IMR-90 (cell line): ENCODE measurements at regions not wholly inside any gene's neighbourhood (a gene's known extent, or its start where the extent isn't known, plus 50 kb on each side); places are given as distances from the start of the nearest gene placed in this dataset.

Experiments
- ATAC-seq: fragments of 200-7000 bp; cut with Tn5 transposase; 2 replicates; pipeline ENCODE4 v1.9.1; 2020; ENCODE audit warnings: low read depth, mild to moderate bottlenecking, moderate library complexity
- BruUV-seq: library from RNA; stranded (reverse); fragments of 400-500 nt; replicated peaks from 2 replicates; lab custom pipeline; 2021; lab: Mats Ljungman, UMichigan
- CTCF ChIA-PET: fragments of 300-600 bp; formaldehyde crosslinking; extraction: SDS; loops from one replicate; lab custom pipeline; 2021; ENCODE audit warnings: antibody characterized with exemption; lab: Yijun Ruan, JAX
- POLR2A ChIA-PET: fragments of 300-600 bp; sonication (Branson Sonifier 250); formaldehyde crosslinking; loops from one replicate; lab custom pipeline; 2022; ENCODE audit warnings: antibody characterized with exemption; ENCODE audit not compliant: unreplicated experiment; lab: Charles Lee
- DNase-seq: peaks from one replicate; pipeline ENCODE4 v3.0.0; 2013
- H2AFZ ChIP-seq: replicated peaks from 2 replicates; pipeline ENCODE3; 2013; ENCODE audit warnings: low read length, mild to moderate bottlenecking; ENCODE audit not compliant: poor library complexity
- H2AK5ac ChIP-seq: 2 replicates; pipeline ENCODE4 v1.6.1; 2013; ENCODE audit warnings: low read depth, low read length, inconsistent platforms
- H2AK9ac ChIP-seq: replicated peaks from 2 replicates; pipeline ENCODE3; 2013; ENCODE audit warnings: mild to moderate bottlenecking, low read depth, low read length, moderate library complexity; ENCODE audit not compliant: poor library complexity
- H2BK120ac ChIP-seq: 2 replicates; pipeline ENCODE4 v1.6.1; 2013; ENCODE audit warnings: low read depth, low read length, inconsistent platforms
- H2BK15ac ChIP-seq: 3 replicates; pipeline ENCODE4 v1.6.1; 2013; ENCODE audit warnings: low read depth, low read length, inconsistent platforms
- H2BK20ac ChIP-seq: 2 replicates; pipeline ENCODE4 v1.6.1; 2013; ENCODE audit warnings: low read depth, mild to moderate bottlenecking, inconsistent platforms, low read length, moderate library complexity
- H2BK5ac ChIP-seq: 2 replicates; pipeline ENCODE4 v1.6.1; 2013; ENCODE audit warnings: mild to moderate bottlenecking, low read depth, low read length, inconsistent platforms; ENCODE audit not compliant: poor library complexity, severe bottlenecking
- H3K14ac ChIP-seq: replicated peaks from 2 replicates; pipeline ENCODE4 v1.6.1; 2013; ENCODE audit warnings: low read depth, low read length, inconsistent platforms
- H3K18ac ChIP-seq: 2 replicates; pipeline ENCODE4 v1.6.1; 2013; ENCODE audit warnings: low read depth, low read length, control low read depth
- H3K23ac ChIP-seq: 2 replicates; pipeline ENCODE4 v1.6.1; 2013; ENCODE audit warnings: low read depth, low read length, inconsistent platforms
- H3K27ac ChIP-seq: 2 replicates; pipeline ENCODE4 v1.5.1; 2013; ENCODE audit warnings: mild to moderate bottlenecking, control low read depth, low read length; ENCODE audit not compliant: insufficient read depth
- H3K27me3 ChIP-seq: 2 replicates; pipeline ENCODE4 v1.6.1; 2013; ENCODE audit warnings: low read length; ENCODE audit not compliant: control insufficient read depth, insufficient read depth
- H3K36me3 ChIP-seq: 2 replicates; pipeline ENCODE4 v1.6.1; 2013; ENCODE audit warnings: low read length, mixed read lengths; ENCODE audit not compliant: control insufficient read depth, insufficient read depth
- H3K4ac ChIP-seq: 2 replicates; pipeline ENCODE4 v1.6.1; 2013; ENCODE audit warnings: low read depth, low read length, inconsistent platforms
- H3K4me1 ChIP-seq: 2 replicates; pipeline ENCODE4 v1.6.1; 2013; ENCODE audit warnings: low read length, mixed read lengths; ENCODE audit not compliant: control insufficient read depth, insufficient read depth
- H3K4me2 ChIP-seq: 2 replicates; pipeline ENCODE4 v1.6.1; 2013; ENCODE audit warnings: low read depth, mild to moderate bottlenecking, control low read depth, low read length, moderate library complexity
- H3K4me3 ChIP-seq: 2 replicates; pipeline ENCODE4 v1.5.1; 2013; ENCODE audit warnings: low read depth, mild to moderate bottlenecking, control low read depth, low read length, moderate library complexity; ENCODE audit not compliant: insufficient read depth
- H3K56ac ChIP-seq: 2 replicates; pipeline ENCODE4 v1.6.1; 2013; ENCODE audit warnings: low read length, inconsistent platforms; ENCODE audit not compliant: insufficient read depth; ENCODE audit errors: extremely low read depth
- H3K79me1 ChIP-seq, 2 experiments: 2 replicates each; pipeline ENCODE4 v1.6.1; 2013; ENCODE audit warnings: low read length in 2 of 2, inconsistent platforms in 1 of 2, low read depth in 1 of 2
- H3K9ac ChIP-seq: 2 replicates; pipeline ENCODE4 v1.6.1; 2013; ENCODE audit warnings: low read depth, low read length, control low read depth
- H3K9me1 ChIP-seq: 2 replicates; pipeline ENCODE4 v1.6.1; 2013; ENCODE audit warnings: low read length, inconsistent platforms; ENCODE audit not compliant: insufficient read depth
- H3K9me3 ChIP-seq: 2 replicates; pipeline ENCODE4 v1.6.1; 2013; ENCODE audit warnings: low read length; ENCODE audit not compliant: control insufficient read depth, insufficient read depth
- H4K20me1 ChIP-seq: 2 replicates; pipeline ENCODE4 v1.6.1; 2013; ENCODE audit warnings: low read length, inconsistent platforms; ENCODE audit not compliant: insufficient read depth
- H4K5ac ChIP-seq: 2 replicates; pipeline ENCODE4 v1.6.1; 2013; ENCODE audit warnings: mild to moderate bottlenecking, low read depth, low read length, control low read depth
- H4K8ac ChIP-seq, 2 experiments: 2 replicates each; pipeline ENCODE4 v1.6.1; 2013; ENCODE audit warnings: low read depth in 2 of 2, low read length in 2 of 2, control low read depth in 1 of 2, inconsistent platforms in 1 of 2
- H4K91ac ChIP-seq: 2 replicates; pipeline ENCODE4 v1.6.1; 2013; ENCODE audit warnings: low read depth, low read length, inconsistent platforms; ENCODE audit not compliant: insufficient read depth
- CEBPB ChIP-seq: IDR thresholded peaks from 2 replicates; pipeline ENCODE4 v1.6.1; 2012; ENCODE audit warnings: low read depth, low read length, improper control_type of control experiment
- MAFK ChIP-seq: IDR thresholded peaks from 2 replicates; pipeline ENCODE4 v1.6.1; 2012; ENCODE audit warnings: low read depth, low read length, improper control_type of control experiment
- MXI1 ChIP-seq: IDR thresholded peaks from 2 replicates; pipeline ENCODE4 v1.6.1; 2012; ENCODE audit warnings: low read depth, mild to moderate bottlenecking, low read length, moderate library complexity, borderline replicate concordance
- POLR2A ChIP-seq: IDR thresholded peaks from 2 replicates; pipeline ENCODE4 v1.6.1; 2012; ENCODE audit warnings: mild to moderate bottlenecking, low read depth, low read length
- RAD21 ChIP-seq: IDR thresholded peaks from 2 replicates; pipeline ENCODE4 v1.6.1; 2012; ENCODE audit warnings: low read length, improper control_type of control experiment
- WGBS, 2 experiments: methylation state at CpG; one replicate each; pipeline versions ENCODE4 v1.1.5 to v1.1.7; 2013; ENCODE audit warnings: missing lambda C conversion rate in 2 of 2; ENCODE audit not compliant: insufficient read length in 1 of 2; ENCODE audit errors: extremely low coverage in 2 of 2; 5-methylcytosine and 5-hydroxymethylcytosine counted together
- dilution Hi-C: fragments of 300-500 bp; cut with HindIII; formaldehyde crosslinking; loops from one replicate; pipeline ENCODE4 v1.14.3; 2018; ENCODE audit warnings: low sequenced_read_pairs; ENCODE audit not compliant: unreplicated experiment
- in situ Hi-C: fragments of 300-500 bp; cut with MboI; formaldehyde crosslinking; loops from 3 replicates; pipeline ENCODE4 v1.14.3; 2019; ENCODE audit warnings: low sequenced_read_pairs, inconsistent platforms, mixed read lengths
- intact Hi-C: fragments of 100-400 bp; cut with micrococcal nuclease; formaldehyde crosslinking; loops from 2 replicates; pipeline ENCODE4 v1.10.0; 2022

- DNase-seq = no peak
- CTCF ChIA-PET = interaction anchor here (0.6 kb wide), 2 partner anchors 42 to 143 kb away, joined by 5 read pairs; no protein-coding TSS in a partner anchor
- intact Hi-C loops = no loop called here
- peak overlapping the region; percentile 53; the same call in 1 of the 2 replicates for H3K4ac ChIP-seq
- H4K20me1 ChIP-seq = peaks cover 100% of the 10 kb centered on the region
- peaks cover 74% of the 10 kb centered on the region for H3K36me3 ChIP-seq
- dilution Hi-C loops = no loop called here
- H2BK20ac ChIP-seq = 0 out of 2 replicates have a peak overlapping the region, but pooled peaks have one; percentile 20
- peak overlapping the region; percentile 44 for H2BK5ac ChIP-seq
- no peak overlapping the region for H4K5ac ChIP-seq
- no peak for ATAC-seq
- H2AK5ac ChIP-seq = 0 out of 2 replicates have a peak overlapping the region, but pooled peaks have one; percentile 15
- no peak overlapping the region for H3K4me2 ChIP-seq
- peak overlapping the region; percentile 26 for H3K27ac ChIP-seq
- POLR2A ChIA-PET = interaction anchor here (0.6 kb wide), 1 partner anchor 12 kb away, joined by 3 read pairs; no protein-coding TSS in a partner anchor
- H3K56ac ChIP-seq = 0 out of 2 replicates have a peak overlapping the region, but pooled peaks have one; percentile 12
- H3K79me1 ChIP-seq = peaks cover 4 to 41% of the 10 kb centered on the region in 2 experiments; a peak in 3 of 4 replicates
- H3K9ac ChIP-seq = no peak overlapping the region; the same call in 1 of the 2 replicates
- H3K4me3 ChIP-seq = no peak overlapping the region
- H2BK120ac ChIP-seq = no peak overlapping the region
- no peaks in the 10 kb centered on the region for H3K9me3 ChIP-seq
- peaks cover 20% of the 10 kb centered on the region; the same call in 1 of the 2 replicates for H3K9me1 ChIP-seq
- WGBS, 2 experiments = no CpG with 5 or more reads among the region's 11 CpGs
- H2AFZ ChIP-seq = no peak overlapping the region
- H3K27me3 ChIP-seq = no peaks in the 10 kb centered on the region
- H4K8ac ChIP-seq = peak overlapping the region in 1 of 2 experiments; percentile 58; a peak in 2 of 4 replicates
- peak overlapping the region; percentile 11 for H4K91ac ChIP-seq
- in situ Hi-C loops = no loop called here
- TF ChIP-seq CEBPB (no peak), RAD21 (no peak), MAFK (no peak), MXI1 (no peak), POLR2A (no peak)
- H2AK9ac ChIP-seq = no peak overlapping the region
- no TSS peak for BruUV-seq
- no peak overlapping the region for H2BK15ac ChIP-seq
- H3K18ac ChIP-seq = no peak overlapping the region
- H3K14ac ChIP-seq = 0 out of 2 replicates have a peak overlapping the region, but pooled peaks have one; percentile 51
- peak overlapping the region; percentile 42; the same call in 1 of the 2 replicates for H3K23ac ChIP-seq
- H3K4me1 ChIP-seq = peaks cover 59% of the 10 kb centered on the region
Observed at GRCh38 chr7:130899071-130899560, 165.1 kb upstream of the KLF14 start.
